HEK293 (cell line): ENCODE measurements at regions not wholly inside any gene's neighbourhood (a gene's known extent, or its start where the extent isn't known, plus 50 kb on each side); places are given as distances from the start of the nearest gene placed in this dataset.

ENCODE experiments used
- CTCF ChIA-PET: fragments of 350-600 bp; formaldehyde crosslinking; extraction: SDS; loops from one replicate; lab custom pipeline; 2021; ENCODE audit warnings: antibody characterized with exemption; lab: Yijun Ruan, JAX
- POLR2A ChIA-PET: fragments of 300-600 bp; formaldehyde crosslinking; extraction: SDS; loops from one replicate; lab custom pipeline; 2020; ENCODE audit warnings: antibody characterized with exemption, inconsistent platforms; lab: Yijun Ruan, JAX
- H3K27ac ChIP-seq: fragments of 200-500 bp; sonication (Bioruptor generic); 2 replicates; pipeline ENCODE4 v1.5.1; 2014; ENCODE audit warnings: low read depth, low read length, control low read depth, inconsistent platforms; ENCODE audit errors: extremely low read depth
- H3K36me3 ChIP-seq, 2 experiments: fragments of 200-500 bp in 1 of 2; sonication (Bioruptor generic) in 1 of 2; 1 replicate in 1 of 2; 2 replicates in 1 of 2; pipeline ENCODE4 v1.5.1; 2014 to 2017; ENCODE audit warnings: inconsistent platforms in 2 of 2, low read length in 2 of 2; ENCODE audit not compliant: control insufficient read depth in 2 of 2, insufficient read depth in 1 of 2
- H3K4me1 ChIP-seq: fragments of 200-500 bp; sonication (Bioruptor generic); 2 replicates; pipeline ENCODE4 v1.5.1; 2014; ENCODE audit warnings: mild to moderate bottlenecking, low read length, inconsistent platforms; ENCODE audit not compliant: control insufficient read depth, insufficient read depth
- H3K4me3 ChIP-seq: 2 replicates; pipeline ENCODE4 v1.5.1; 2011; ENCODE audit warnings: low read depth, mild to moderate bottlenecking, control low read depth, low read length, moderate library complexity
- H3K9me3 ChIP-seq: fragments of 200-500 bp; sonication (Bioruptor generic); 2 replicates; pipeline ENCODE4 v1.5.1; 2014; ENCODE audit warnings: low read depth, low read length, inconsistent platforms; ENCODE audit not compliant: control insufficient read depth, insufficient read depth
- HOXC10 ChIP-seq: sonication (generic); formaldehyde crosslinking; IDR thresholded peaks from 2 replicates; pipeline ENCODE4 v1.8.1; 2023; ENCODE audit warnings: mild to moderate bottlenecking, missing genetic modification reagents
- KLF1 ChIP-seq: fragments of 450-650 bp; formaldehyde crosslinking; IDR thresholded peaks from 2 replicates; pipeline ENCODE4 v1.5.1; 2016; ENCODE audit warnings: missing biosample characterization, missing genetic modification characterization
- KLF7 ChIP-seq: fragments of 450-650 bp; formaldehyde crosslinking; IDR thresholded peaks from 2 replicates; pipeline ENCODE4 v1.5.1; 2016; ENCODE audit warnings: missing biosample characterization, missing genetic modification characterization, borderline replicate concordance
- KLF9 ChIP-seq: fragments of 450-650 bp; formaldehyde crosslinking; IDR thresholded peaks from 2 replicates; pipeline ENCODE4 v1.5.1; 2016; ENCODE audit warnings: missing biosample characterization, missing genetic modification characterization, low read depth
- SP7 ChIP-seq: fragments of 450-650 bp; formaldehyde crosslinking; IDR thresholded peaks from 2 replicates; pipeline ENCODE4 v1.5.1; 2016; ENCODE audit warnings: missing biosample characterization, missing genetic modification characterization
- WT1 ChIP-seq: fragments of 450-650 bp; formaldehyde crosslinking; IDR thresholded peaks from 2 replicates; pipeline ENCODE4 v1.5.1; 2016; ENCODE audit warnings: missing biosample characterization, missing genetic modification characterization
- ZBTB20 ChIP-seq: fragments of 450-650 bp; formaldehyde crosslinking; IDR thresholded peaks from 2 replicates; pipeline ENCODE4 v1.5.1; 2016; ENCODE audit warnings: missing biosample characterization, missing genetic modification characterization
- ZBTB44 ChIP-seq: fragments of 450-650 bp; IDR thresholded peaks from 2 replicates; pipeline ENCODE4 v1.5.1; 2018; ENCODE audit warnings: missing biosample characterization, mild to moderate bottlenecking, missing genetic modification characterization
- ZEB2 ChIP-seq: fragments of 450-650 bp; formaldehyde crosslinking; IDR thresholded peaks from 2 replicates; pipeline ENCODE4 v1.5.1; 2016; ENCODE audit warnings: missing biosample characterization, missing genetic modification characterization
- ZNF174 ChIP-seq: fragments of 450-650 bp; formaldehyde crosslinking; IDR thresholded peaks from 2 replicates; pipeline ENCODE4 v1.5.0; 2017; ENCODE audit warnings: missing biosample characterization, mild to moderate bottlenecking, missing genetic modification characterization
- ZNF18 ChIP-seq: fragments of 450-650 bp; formaldehyde crosslinking; IDR thresholded peaks from 2 replicates; pipeline ENCODE4 v1.5.1; 2016; ENCODE audit warnings: missing biosample characterization, missing genetic modification characterization
- ZNF221 ChIP-seq: fragments of 450-650 bp; formaldehyde crosslinking; IDR thresholded peaks from 2 replicates; pipeline ENCODE4 v1.5.1; 2017; ENCODE audit warnings: missing biosample characterization, missing genetic modification characterization, borderline replicate concordance
- ZNF292 ChIP-seq: fragments of 450-650 bp; formaldehyde crosslinking; IDR thresholded peaks from 2 replicates; pipeline ENCODE4 v1.5.1; 2016; ENCODE audit warnings: low read depth, missing biosample characterization, missing genetic modification characterization, borderline replicate concordance
- ZNF394 ChIP-seq: fragments of 450-650 bp; formaldehyde crosslinking; IDR thresholded peaks from 2 replicates; pipeline ENCODE4 v1.5.1; 2016; ENCODE audit warnings: missing biosample characterization, missing genetic modification characterization, mild to moderate bottlenecking, moderate library complexity, borderline replicate concordance
- ZNF513 ChIP-seq: fragments of 450-650 bp; IDR thresholded peaks from 2 replicates; pipeline ENCODE4 v1.5.1; 2018; ENCODE audit warnings: missing biosample characterization, missing genetic modification characterization
- ZNF707 ChIP-seq: fragments of 450-650 bp; formaldehyde crosslinking; IDR thresholded peaks from 2 replicates; pipeline ENCODE4 v1.5.1; 2016; ENCODE audit warnings: missing biosample characterization, missing genetic modification characterization
- ZNF791 ChIP-seq: fragments of 450-650 bp; formaldehyde crosslinking; IDR thresholded peaks from 2 replicates; pipeline ENCODE4 v1.5.1; 2016; ENCODE audit warnings: missing biosample characterization, missing genetic modification characterization
- ZSCAN18 ChIP-seq: fragments of 450-650 bp; formaldehyde crosslinking; IDR thresholded peaks from 2 replicates; pipeline ENCODE4 v1.5.1; 2016; ENCODE audit warnings: missing biosample characterization, missing genetic modification characterization

- TF ChIP-seq ZNF513 (no peak), ZEB2 (tag by site-specific recombination) (no peak), SP7 (tag by site-specific recombination) (no peak), KLF1 (tag by site-specific recombination) (no peak), ZNF707 (tag by site-specific recombination) (no peak), HOXC10 (CRISPR knock-in tag) (no peak), ZBTB44 (tag by site-specific recombination) (no peak), ZNF394 (tag by site-specific recombination) (no peak)
Observed at GRCh38 chr5:82523633-82524032, 245.5 kb upstream of the RPS23 start (continued).

GRCh38 chr5:82522897-82523296 lies 244.7 kb upstream of the RPS23 start:
- Histone ChIP-seq H3K9me3 (no peaks in the 10 kb centered on the region), H3K4me1 (peaks cover 6% of the 10 kb centered on the region; the same call in 1 of the 2 replicates), H3K4me3 (no peak overlapping the region), H3K36me3 (no peaks in the 10 kb centered on the region), H3K27ac (no peak overlapping the region)
- POLR2A ChIA-PET: interaction anchor here (0.6 kb wide), 1 partner anchor 207 kb away, joined by 4 read pairs; no protein-coding TSS in a partner anchor
- CTCF ChIA-PET: no interaction called here
- TF ChIP-seq ZNF292 (tag by site-specific recombination) (no peak), WT1 (tag by site-specific recombination) (no peak), ZNF221 (tag by site-specific recombination) (no peak), KLF9 (no peak)

- Histone ChIP-seq H3K4me3 (no peak overlapping the region), H3K36me3 (no peaks in the 10 kb centered on the region), H3K4me1 (peaks cover 6% of the 10 kb centered on the region; the same call in 1 of the 2 replicates), H3K27ac (no peak overlapping the region), H3K9me3 (no peaks in the 10 kb centered on the region)
- POLR2A ChIA-PET: no interaction called here
- TF ChIP-seq ZNF18: no peak
- no peak for TF ChIP-seq ZNF791 (tag by site-specific recombination)
- no peak for TF ChIP-seq ZBTB20 (tag by site-specific recombination)
- no peak for TF ChIP-seq ZNF174 (tag by site-specific recombination)
- no peak for TF ChIP-seq KLF7 (tag by site-specific recombination)
- no peak for TF ChIP-seq ZSCAN18 (tag by site-specific recombination)
- CTCF ChIA-PET: no interaction called here
Observed at GRCh38 chr5:82521431-82522051, 243.4 kb upstream of the RPS23 start.
